SK-N-DZ (cell line): ENCODE measurements at regions not wholly inside any gene's neighbourhood (a gene's known extent, or its start where the extent isn't known, plus 50 kb on each side); places are given as distances from the start of the nearest gene placed in this dataset.

Experiments
- DNase-seq: peaks from one replicate; pipeline ENCODE4 v3.0.0-alpha.2; 2015; ENCODE audit warnings: low spot score

DNA sequence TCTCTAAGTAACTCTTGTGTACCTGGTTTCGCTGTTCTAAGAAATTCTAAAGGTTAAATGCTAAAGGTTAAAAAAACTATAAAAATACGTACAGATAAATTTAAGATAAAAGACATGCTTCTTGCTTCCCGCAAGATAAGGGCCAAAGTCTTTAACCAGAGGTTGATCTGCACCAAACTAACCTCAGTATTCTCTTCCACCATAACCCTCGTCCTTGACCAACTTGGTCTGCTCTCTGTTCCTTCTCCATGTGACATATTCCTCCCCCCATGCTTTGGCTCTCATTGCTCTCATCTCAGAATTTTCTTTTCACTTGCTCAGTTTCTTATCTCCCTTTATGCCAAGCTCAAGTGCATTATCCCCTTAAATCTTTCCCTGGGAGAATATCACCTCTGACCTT, 330.5 kb upstream of the ZFHX3 start:
- no peak for DNase-seq

GRCh38 chr16:73371584-73372319, 323.8 kb upstream of the ZFHX3 start:
- DNase-seq, result no peak

- DNase-seq, result no peak
Observed at GRCh38 chr16:73369851-73370250, 321.9 kb upstream of the ZFHX3 start.

DNA sequence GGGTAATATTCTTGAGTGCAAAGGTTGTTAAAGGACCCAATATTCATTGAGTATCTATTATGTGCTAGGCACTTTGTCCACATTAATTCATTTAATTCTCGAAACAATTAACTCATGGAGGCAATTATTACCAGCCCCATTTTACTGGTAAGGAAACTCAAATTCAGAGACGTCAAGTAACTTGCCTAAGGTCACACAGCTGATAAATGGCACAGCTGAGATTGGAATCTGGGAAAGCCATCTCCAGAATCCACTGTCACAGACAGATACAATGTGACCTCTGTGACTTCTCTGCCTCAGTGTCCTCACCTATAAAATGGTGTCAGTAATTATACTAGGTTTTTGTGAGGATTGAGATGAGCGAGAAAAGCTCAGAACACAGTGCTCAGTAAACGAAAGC, 320.8 kb upstream of the ZFHX3 start:
- no peak for DNase-seq

GRCh38 chr16:73365016-73365551, 317.2 kb upstream of the ZFHX3 start:
- peak; percentile 56 for DNase-seq

DNA sequence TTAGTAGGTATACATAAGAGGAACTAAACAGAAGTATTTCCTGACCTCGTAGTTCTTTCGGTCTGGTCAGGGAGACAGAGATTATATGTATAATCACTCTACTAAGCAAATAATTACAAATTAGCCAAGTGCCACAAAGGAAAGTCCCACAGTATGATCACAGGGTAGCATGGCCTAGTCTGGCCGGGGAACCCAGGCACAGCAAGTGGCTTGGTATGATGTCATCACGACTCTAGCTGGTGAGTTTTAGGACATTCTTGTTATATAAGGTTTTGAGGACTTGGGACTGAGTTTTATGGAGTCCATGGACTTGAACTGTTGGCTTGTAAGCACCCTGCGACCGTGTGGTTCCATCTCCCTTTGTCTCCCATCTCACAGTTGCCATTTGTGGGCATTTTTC, 316.5 kb upstream of the ZFHX3 start:
- DNase-seq, result no peak

DNA sequence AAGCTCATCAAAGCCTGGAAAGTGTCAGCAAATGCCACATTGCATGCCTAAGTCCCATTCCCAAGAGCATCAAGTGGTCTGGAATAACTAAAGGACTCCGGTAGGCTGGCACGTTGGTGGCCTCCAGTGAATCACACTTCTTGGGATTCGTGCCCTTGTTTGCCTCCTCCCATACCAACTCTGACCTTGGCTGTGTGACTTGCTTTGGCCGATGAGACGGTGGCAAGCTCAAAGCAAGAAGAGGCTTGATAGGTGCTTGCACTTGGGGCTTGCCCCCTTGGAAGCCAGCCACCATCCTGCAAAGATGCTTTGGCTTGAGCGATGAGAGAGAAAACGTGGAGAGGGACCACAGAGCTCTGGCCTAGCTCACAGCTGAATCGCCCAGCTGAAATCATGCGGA, 313.1 kb upstream of the ZFHX3 start:
- DNase-seq, result no peak

DNA sequence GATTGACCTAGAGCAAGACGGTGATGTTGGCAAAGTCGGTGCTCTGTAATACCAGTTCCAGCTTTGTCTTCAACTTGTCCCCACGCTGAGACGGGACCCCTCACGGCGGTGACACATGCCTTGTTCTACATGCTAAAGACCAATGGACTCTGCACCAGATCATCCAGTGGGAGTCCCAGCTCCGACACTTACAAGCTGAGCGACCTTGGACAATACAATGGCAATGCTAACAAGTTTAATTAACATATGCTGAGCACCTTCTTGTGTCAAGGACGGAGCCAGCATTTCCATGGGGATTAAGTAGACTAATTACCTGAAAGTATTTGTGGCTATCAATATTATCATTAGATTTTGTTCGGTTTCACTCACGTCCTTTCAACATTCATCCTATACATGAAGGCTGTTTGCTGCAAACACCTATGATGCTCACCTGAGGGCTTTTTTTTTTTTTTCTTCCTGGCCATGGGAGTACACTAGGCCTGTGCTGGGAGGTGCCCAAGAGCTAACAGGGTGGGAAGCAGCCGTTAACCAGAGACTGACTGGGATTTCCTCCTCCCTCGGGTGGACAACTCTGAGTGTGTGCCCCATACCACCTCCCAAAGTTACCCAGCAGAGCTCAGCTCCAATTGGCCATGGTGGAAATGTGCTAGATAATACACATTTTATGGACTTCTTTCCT, 308.6 kb upstream of the ZFHX3 start:
- no peak for DNase-seq

- no peak for DNase-seq
Observed at GRCh38 chr16:73355981-73356380, 308.1 kb upstream of the ZFHX3 start.

DNA sequence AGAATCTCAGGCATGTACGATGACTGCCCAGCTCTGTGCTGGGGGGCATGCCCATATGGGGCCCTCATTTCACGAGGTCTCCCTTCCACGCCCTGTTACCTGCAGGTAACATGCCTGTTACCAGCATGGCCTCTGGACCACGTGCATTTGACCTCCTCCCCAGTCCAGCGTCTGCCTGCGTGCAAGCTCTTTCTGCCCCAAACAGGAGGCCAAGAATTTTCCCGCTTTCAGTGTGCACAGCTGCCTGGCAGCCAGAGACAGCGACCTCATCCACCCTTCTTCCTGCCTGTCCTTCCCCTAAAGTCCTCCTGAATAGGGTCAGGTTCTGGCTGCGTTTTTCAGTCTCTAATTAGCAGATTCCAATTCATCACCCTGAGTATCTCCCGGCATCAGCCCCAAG, 306.5 kb upstream of the ZFHX3 start:
- no peak for DNase-seq

GRCh38 chr16:73350707-73351452, 303.0 kb upstream of the ZFHX3 start:
- DNase-seq, result peak; percentile 88

DNA sequence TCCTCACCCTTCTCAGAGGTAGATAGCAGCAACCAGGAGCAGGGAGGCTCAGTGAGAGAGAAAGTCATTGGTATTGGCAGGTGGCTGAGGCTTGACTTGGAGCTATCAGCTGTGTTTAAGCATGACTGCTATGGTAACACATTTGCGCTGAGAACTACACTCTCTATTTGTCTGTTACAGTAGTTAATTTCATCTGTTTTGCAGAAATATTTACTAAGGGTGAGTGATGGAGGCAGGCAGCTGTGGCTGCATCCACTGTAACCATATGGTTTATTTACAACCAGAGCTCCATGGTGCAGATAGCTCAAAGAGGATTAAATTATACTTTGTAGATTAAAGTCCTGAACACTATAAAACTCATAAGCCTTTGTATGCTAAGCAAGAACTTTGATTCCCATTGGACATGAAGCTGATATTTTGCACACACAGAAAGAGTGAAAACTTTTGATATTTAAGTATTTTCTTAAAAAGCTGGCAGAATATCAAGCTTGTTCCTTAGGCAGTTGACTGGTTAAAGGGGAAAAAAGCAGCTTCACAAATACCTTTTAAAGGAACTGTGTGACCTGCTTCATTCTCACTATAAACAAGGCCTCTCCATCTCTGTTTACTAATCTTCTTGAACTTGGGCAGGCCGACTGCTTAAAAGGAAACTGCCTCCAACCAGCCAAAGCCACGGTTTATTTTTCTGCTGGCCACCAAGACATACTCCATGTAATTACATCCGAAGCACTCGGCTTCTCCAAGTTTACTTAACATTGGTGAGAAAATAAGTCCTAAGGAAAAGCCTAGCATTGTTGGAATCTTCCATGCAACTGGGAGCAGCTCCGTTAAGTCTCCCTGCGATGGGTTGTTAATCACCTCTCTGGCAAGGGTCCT, 299.8 kb upstream of the ZFHX3 start:
- no peak for DNase-seq

DNA sequence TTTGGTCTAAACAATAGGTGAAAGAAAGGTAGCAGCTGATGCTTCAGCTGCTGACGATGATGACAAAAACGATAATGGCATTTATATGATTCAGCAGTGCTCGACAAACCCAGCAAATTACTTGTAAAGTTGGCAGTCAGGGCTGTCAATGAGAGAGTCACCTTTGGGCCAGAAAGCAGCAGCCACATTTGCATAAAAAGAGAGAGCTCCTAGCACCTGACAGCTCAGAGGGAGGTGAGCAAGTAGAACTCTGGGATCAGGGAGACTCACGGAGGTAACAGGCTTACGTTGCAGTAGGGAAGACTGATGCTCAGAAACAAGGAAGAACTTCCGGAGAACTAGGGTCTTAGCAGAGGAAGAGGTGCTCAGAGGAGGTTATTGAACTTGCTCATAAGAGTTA, 291.9 kb upstream of the ZFHX3 start:
- DNase-seq, result no peak

DNA sequence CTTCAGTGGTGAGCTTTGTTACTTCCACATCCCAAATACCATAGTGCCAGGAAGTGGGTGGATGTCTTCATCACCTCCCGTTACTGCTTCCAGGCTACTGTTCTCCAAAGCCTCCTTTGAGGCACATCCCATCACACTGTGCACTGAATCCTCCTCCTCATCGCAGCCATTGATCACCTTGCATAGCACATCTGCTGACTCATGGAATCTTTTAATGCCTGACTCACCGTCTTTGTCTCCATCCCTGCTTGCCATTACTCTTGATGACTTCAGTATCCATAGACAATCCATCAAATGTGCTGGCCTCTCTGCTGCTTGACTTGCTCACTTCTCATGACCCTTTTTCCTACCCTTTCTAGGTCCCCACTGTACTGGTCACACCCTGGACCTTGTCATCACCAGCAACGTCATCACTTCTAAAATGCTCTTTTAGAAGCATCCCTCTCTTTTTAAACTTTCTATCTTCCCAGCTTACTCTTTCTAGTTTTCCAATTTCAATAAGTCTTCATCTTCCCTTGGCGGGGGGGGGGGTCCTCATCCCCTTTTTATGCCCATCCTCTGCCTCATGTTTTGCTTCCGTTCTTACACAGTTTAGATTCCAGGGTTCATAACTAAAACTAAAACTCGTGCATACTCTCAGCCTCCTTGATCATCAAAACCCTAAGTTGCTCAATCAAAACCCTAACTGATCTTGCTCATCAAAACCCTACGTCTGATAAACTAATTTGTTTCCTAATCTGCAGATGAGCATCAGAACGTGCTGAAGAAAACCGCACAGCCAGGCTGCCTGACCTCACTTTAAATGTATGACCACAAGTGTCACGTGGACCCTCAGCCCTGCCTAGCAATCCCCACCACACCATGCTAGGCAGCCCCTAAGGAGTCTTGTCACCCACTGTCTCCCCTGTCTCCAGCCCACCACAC, 289.7 kb upstream of the ZFHX3 start:
- DNase-seq, result no peak

GRCh38 chr16:73329358-73330286, 281.7 kb upstream of the ZFHX3 start:
- DNase-seq, result peak; percentile 92

GRCh38 chr16:73326770-73327470, 279.0 kb upstream of the ZFHX3 start:
- no peak for DNase-seq

- DNase-seq, result no peak
Observed at GRCh38 chr16:73326221-73326620, 278.3 kb upstream of the ZFHX3 start.

DNA sequence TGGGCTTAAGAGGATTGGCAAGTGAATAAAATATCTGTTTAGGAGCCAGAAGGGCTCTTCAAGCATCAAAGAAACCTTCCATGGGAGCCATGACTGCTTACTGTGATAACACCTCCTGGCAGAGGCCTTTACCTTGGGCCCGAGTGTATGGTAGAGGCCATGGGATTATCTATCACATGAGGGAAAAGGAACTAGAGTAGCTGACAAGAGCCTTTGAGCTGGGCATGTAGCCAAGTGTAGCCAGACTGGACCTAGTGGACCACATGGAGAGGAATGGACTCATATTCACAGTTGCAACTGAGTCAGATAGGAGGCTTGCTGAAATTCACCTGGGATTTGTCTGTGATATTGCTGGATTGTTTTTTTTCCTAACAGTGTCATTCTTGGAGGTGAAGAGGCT, 276.0 kb upstream of the ZFHX3 start:
- no peak for DNase-seq

- DNase-seq, result no peak
Observed at GRCh38 chr16:73322856-73323255, 274.9 kb upstream of the ZFHX3 start.
